ENCODE measurements at regions not wholly inside any gene's neighbourhood (a gene's known extent, or its start where the extent isn't known, plus 50 kb on each side); places are given as distances from the start of the nearest gene placed in this dataset.
"Not testable (repeated sequence)": the region's sequence is repeated elsewhere in the genome, so short reads cannot be mapped to it uniquely, and the experiment has no call there.

DNA sequence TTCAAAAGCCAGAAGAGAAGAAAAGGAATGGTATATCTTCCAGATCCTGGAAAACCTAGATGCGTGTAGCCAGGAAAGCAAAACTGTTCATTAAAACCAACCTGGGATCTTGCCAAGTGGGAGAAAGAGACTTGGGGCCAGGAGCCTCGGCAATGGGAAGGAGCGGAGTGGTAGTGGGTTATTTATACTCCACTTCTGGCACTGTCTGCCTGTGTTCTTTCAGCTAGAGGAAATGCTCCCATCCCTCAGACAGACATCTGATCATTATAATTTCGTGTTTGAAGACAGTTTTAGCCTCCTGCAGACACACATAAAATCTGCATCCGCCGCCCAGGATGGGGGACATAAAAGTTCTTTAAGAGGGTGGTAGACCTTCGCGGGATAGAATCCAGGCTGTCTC is 421.6 kb downstream of the RPS24 start:
- no peak for DNase-seq (ENCODE audit: low spot score)

DNA sequence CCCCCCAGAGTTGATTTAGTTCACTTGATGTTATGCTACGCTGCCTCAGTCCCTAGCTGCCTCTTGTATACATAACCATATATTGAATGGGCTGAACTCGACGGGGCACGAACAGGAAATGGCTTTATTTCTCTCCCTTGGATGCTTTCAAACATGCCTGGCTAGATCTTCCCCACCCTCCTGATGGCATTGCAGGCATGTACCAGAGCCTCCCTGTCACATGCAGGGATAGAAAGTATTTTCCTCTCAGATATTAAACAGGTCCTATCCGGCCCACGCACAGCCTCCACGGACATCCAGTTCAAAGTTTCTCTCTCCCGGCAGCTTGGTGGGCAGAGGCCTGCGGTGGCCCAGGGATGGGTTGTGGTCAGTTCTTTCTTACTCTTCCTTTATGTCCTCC is 422.1 kb downstream of the RPS24 start:
- DNase-seq (ENCODE audit: low spot score) = no peak

DNA sequence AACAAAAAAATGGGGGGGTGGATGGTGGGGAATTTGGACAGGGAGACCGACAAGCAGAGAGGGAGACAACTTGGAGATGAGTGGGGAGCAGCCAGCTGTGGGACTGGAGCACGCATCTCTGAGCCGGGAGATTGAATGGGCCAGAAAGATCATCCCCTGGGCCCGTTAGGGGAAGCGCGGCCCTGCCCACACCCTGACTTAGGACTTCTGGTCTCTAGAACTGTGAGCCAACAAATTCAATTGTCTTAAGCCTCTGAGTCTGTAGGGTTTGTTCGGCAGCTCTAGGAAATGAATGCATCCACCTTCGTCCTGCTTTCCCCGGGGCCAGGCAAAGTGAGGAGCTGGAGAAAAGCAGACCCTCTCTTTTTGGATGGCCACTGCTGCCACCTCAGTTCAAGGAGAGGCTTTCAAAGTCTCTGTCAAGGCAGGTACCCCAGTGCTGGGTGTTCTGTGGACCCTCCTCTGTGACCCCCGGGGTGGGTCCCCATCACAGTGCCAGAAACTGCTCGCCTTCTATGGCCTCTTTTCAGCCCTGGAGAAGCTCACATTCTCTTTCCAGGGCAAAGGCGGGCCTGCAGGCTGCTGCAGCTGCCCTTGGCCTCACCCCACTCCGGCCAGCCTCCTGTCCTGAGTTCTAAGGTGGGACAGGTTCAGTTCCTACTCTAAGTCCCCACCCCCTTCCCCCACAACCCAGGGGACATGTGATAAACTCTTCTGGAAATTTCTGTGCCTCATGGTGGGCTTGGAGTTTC is 423.2 kb downstream of the RPS24 start:
- no peak for DNase-seq (ENCODE audit: low spot score)

DNA sequence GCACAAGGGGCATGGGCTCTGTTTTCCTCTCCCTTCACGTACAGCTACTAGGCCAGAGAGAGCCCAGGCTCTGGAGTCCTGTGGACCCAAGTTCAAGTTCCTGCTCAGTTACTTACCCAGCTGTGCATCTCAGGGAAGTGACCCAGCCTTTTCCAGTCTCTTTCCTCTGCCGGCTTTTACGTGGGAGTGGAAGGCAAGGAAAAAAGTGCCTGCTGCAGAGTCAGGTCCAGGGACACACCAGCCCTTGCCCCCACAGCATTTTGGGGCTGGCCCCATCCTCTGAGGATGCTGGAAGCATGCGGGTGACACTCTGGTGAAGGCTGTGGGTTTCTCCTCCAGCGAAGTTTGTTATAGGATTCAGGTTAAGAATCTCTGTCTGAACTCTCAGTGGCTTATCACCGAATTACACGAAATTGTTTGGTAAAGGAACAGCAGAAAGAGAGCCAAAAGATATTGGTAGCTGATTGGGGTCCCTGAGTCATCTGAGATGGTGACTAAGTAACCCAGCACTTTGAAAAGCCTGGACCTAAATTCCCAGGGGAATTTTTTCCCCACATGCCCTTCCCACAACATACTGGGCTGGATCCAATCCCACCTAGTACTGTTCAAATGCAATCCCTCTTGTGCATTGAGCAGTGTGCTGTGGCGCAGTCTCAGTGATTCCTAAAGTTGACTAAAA is 424.3 kb downstream of the RPS24 start:
- peak; percentile 87 for DNase-seq (ENCODE audit: low spot score)

DNA sequence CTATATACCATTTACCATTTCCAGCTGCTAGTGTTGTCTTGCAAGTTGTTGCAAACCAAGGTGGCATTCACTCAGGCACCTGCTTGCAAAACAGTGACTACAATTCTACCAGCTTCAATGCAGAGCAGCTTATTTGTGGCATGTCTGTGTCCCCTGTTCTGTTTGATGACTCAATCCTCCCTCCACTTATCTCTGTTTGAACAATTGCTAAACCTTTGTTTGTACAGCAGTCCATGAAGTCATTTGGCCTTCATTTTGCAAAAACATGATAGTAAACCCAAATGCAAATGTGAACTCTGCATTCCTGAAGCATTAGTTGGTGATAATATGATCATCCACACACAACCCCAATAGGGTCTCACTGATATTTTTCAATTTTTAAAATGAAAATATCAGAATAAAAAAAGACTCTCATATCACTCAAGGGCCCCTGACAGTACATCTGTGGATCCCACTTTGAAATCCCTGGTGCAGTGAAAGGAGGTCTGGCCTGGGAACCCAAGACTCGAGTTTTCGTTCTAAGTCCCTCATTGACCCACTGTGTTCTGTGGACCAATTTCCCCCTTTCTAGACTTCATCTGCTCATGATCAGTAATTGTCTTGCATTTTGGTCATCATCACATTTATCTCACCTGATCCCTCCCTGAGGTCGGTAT is 425.4 kb downstream of the RPS24 start:
- peak; percentile 87 for DNase-seq (ENCODE audit: low spot score)

DNA sequence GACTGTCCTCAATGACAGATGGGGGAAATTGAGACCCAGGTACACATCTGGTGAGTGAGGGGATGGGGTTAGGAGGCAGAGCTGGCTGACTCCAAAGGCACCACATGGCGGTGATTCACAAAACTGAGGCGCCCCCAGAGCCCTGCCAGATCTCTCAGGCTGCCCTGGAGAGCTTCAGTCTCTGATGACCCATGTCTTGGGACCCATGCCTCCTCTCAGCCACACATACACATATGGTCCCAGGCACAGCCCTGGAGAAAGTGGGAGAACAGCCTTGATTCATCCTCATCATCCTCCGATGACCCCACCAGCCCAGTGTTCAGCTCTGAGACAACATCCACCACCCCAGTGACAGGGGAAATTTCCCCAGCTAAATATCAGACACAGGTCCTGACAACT is 426.0 kb downstream of the RPS24 start:
- DNase-seq (ENCODE audit: low spot score) = no peak

DNA sequence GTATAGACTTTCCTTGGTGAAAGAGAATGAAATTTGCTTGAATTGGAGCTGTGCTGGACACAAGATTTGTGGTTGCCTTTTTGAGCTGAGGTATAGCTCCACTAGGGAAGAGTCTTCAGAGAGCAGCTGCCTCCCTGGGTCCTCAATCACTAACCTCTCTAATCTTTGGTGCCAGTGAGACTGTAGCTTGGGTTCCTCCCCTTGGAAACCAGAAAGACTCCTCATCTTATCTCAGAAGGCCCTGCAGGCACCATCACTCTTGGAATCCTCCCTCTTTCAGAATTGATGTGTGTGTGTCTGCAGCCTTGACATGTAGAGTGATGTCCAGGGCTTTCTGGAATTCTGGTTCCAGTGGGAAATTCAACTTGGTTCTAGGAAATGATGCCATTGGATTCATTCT is 426.5 kb downstream of the RPS24 start:
- DNase-seq (ENCODE audit: low spot score) = no peak

DNA sequence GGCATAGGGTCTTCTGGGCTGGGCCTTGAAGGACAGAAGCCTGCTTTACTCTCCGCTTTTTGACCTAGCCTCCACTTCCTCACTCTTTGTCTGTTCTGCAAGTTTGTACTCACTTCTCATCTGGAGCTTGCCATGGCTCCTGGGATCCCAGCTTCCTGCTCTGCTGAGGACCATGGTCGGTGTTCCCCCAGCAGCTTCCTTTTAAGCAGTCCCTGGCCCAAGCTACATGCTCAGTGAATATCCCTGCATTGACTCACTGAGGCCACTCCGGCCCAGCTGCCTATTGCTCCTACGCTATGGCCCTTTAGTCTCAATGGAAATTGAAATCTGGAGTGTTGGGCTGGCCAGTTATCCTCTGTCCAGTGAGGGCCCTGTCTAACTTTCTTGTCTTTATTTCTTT is 427.7 kb downstream of the RPS24 start:
- no peak for DNase-seq (ENCODE audit: low spot score)

DNA sequence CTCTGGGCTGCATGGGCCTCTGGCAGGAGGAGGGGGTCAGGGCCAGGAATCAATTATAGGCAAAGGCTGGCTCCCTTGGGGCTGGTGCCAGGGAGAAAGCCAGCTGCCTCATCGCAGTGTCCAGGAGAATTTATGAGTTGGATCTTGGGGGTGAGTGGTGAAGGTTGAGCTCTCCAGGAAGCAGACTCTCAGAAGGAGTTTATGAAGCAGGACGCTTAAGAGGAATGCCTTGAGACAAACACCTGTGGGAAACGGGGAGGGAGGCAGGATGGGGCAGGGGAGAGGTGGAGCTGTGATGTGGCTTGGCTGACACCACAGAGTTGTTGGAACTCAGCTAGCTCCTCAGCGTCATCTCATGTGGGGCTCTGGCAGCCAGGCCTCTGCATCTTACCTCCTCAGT is 428.5 kb downstream of the RPS24 start:
- no peak for DNase-seq (ENCODE audit: low spot score)

DNA sequence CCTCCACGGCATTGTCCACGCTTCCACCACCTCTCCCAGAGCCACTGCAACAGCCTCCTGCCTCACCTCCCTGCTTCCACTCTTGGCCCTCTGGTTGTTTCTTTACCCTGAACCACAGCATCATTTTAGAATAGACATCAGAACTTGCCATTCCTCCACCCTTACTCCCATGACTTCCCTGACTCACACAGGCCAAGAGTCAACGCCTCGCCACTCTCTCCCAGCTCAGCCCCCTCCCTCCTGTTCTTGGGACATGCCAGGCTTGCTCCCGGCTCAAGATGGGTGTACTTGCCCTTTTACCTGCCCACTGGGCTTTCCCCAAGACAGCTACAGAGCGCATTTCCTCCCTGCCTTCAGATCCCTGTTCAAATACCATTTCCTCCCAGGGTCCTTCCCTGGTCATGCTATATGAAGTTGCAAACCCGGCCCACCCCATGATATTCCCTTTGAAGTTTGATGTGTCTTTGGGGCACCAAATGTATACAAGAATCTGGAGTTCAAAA is 429.1 kb downstream of the RPS24 start:
- no peak for DNase-seq (ENCODE audit: low spot score)

DNA sequence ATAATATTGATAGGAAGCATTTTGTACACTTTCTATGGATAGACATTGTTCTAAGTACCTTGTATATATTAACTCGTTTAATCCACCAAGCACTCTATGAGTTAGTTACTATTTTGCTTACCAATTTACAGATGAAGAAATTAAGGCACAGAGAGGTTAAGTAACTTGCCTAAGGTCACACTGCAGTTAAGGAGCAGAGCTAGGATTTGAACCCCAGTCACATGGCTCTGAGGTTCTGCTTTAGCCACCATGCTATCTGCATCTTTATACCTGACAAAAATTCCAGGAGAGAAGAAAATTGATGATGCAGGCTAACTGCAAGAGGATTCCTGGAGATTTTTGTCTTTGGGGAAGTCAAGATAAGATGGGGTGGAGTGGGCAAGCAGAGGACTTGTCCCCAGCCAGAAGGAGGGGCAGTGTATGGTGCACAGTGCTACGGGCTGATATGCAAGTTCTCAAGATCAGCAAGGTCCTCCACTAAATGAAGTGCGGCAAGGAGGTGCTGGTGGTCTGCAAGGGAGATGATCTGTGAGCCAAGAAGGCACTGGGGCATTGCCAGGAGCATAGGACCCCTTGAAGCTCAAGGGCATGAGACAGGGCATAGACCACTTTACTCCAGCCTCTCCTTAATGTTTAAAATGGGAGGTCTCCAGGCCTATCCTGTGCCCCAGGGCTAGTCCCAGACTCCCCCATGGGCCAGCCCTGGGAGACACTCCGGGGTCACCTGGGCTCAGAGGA is 430.6 kb downstream of the RPS24 start:
- DNase-seq (ENCODE audit: low spot score) = no peak

DNA sequence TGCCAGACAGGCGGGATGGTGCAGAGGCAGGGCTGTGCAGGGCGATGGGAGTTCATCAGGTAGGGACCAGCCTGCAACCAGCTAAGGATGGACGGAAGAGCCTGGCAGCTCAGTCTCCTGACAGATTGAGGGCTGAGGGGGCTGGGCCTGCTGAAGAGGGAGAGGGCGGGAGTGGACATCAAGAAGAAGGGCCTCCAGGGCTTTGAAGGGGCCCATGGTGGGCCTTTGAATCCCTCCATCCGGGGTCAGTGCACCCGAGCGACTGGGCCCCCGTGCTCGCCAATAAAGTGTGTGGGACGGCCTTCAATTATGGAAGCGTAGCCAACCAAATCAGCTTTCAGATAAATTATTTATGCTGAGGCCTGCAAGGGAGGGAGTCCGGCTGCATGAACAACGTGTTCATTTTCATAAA is 431.2 kb downstream of the RPS24 start:
- DNase-seq (ENCODE audit: low spot score) = no peak

DNA sequence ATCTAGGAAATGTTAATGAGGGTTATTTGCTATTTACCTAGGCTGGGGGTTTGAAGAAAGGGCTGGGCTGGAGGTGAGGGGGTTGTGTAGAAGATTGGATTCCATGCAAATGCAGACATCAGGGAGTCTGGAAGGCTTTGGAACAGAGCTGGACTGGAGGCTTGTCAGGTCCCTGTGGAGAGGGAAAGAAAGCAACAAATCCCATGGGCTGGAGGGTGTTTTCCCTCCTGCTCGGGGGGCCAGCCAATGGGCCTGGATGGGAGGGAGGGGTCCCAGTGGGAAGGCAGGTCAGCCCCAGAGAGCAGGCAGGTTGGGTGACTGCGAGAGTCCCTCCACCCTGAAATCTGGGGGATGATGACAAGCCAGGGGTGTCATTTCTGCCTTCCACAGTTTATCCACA is 431.8 kb downstream of the RPS24 start:
- DNase-seq (ENCODE audit: low spot score) = no peak

DNA sequence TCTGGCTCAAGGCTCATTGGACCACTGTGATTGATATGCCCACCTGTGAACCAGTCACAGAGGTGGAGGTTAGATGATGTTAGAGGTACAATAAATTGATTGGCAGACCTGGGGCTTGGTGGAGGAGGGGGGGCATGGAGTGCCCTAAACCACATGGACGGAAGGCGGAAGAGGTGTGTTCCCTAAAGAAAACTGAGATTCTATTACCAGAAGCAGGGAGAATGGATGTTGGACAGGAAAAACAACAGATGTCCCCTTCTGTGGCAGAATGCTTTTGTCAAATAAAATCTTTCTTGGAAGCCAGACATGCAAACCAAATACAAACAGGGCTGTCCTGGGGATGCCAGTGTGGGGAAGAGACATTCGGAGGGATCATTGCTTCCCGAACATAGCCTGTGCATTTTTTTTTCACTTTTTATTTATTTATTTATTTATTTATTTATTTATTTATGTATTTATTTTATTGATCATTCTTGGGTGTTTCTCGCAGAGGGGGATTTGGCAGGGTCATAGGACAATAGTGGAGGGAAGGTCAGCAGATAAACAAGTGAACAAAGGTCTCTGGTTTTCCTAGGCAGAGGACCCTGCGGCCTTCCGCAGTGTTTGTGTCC is 433.9 kb downstream of the RPS24 start:
- DNase-seq (ENCODE audit: low spot score) = no peak

DNA sequence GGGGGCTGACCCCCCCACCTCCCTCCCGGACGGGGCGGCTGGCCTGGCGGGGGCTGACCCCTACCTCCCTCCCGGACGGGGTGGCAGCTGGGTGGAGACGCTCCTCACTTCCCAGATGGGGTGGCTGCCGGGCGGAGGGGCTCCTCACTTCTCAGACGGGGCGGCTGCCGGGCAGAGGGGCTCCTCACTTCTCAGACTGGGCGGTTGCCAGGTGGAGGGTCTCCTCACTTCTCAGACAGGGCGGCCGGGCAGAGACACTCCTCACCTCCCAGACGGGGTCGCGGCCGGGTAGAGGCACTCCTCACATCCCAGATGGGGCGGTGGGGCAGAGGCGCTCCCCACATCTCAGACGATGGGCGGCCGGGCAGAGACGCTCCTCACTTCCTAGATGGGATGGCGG is 435.1 kb downstream of the RPS24 start:
- not testable (repeated sequence) for DNase-seq (ENCODE audit: low spot score)

DNA sequence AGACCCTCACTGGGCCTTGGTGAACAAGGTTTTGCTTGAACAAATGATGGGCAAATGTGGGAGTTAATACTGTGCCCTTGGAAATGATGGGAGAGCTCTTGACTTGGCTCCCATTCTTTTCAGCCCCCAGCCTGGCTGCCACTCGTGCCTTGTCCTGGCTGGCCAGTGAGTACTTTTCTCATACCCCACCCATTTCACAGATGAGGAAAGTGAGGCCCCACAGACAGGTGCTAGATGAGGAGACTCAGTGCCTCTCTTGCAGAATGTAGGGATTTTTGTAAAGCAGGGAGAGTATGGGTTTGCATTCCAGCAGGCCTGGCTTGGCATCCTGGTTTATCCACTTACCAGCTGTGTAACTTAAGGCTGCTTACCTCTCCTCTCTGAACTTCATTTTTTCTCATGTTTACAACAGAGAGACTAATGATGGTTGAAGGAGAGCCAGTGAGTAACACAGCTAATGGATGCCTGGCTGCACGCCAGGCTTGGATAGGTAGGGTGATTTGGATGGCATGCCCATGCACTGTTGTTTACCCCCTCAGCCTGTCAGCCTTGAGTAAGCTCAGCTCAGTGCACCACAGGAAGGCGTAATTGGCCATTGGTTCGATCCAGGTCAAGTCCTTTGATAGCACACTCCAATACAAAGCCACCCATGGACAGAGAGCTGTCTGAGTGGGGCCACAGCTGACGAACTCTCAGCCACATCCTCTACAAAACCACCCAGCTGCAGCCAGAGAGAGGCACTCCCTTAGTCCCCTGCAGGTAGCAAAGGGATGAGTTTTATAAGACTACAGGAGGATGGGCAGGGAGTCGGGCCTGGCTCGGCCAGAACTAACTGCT is 436.8 kb downstream of the RPS24 start:
- DNase-seq (ENCODE audit: low spot score) = peak; percentile 27

DNA sequence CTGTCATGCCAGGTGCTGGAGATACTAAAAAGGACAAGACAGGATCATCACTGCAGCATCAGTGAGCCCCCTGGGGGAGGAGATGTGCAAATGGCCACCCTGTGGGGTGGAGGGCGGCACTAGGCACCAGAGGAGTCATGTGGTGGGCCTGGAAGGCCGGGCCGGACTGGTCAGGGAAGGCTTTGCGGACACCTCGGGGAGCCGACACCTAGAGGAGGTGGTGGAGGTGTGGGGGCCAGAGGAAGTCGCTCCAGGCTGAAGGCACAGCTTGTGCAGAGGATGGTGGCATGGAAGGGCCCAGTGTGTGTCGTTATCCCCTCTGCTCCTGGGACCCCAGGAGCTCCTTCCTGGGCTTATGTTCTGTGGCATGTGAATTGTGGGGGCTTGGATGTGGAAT is 437.7 kb downstream of the RPS24 start:
- no peak for DNase-seq (ENCODE audit: low spot score)

DNA sequence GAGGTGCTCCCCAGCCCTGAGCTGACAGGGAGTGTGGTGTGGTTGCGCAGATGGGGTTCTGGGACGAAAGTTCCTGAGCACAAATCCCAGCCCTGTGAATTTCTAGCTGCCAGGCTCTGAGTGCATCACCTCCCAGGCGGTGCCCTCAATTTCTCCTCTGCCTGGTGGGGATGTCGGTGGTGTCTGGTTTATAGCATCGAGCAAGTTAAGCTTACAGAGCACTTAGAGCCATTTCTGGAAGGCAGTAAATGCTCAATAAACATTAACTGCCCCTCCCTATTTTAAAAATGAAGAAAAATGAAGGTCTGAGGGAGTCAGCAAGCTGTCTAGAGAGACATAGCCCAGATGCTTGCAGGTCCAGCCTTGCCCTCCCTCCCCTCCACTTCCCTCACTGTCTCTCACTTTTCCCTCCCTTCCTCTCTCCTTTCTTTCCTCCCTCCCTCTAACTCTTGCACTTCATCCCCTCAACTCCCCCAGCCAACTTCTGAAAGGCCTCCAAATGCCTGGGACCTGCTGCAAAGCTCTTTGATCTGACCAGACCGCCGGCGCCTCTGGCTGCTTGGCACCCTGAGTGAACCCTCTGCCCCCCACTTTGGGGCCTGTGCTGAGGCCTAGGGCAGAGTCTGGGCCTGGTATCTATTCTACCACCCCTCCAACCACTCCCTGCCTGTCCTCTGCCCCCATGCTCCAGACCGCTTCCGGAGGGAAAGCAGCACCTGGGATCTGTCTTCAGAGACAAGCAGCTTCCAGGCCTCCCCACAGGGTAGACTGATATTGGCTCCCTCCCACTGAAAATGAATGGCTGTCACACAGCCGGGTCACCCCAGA is 438.3 kb downstream of the RPS24 start:
- no peak for DNase-seq (ENCODE audit: low spot score)

DNA sequence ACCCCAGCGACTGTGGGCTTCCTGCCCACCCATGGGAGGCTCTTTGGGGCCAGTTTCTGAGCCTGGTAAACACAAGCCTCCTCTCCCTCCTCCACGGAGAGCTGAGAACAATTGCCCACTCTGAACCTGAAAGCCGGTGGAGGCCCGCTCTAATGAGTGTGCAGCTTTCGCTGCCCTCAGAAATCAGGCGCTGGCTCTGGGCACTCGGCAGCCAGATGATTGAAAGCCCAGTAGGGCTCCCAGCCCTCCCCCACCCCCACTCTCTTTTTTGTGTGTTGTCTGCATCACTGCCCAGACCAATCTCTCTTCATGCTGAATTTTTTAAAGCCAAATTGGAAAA is 438.9 kb downstream of the RPS24 start:
- no peak for DNase-seq (ENCODE audit: low spot score)

DNA sequence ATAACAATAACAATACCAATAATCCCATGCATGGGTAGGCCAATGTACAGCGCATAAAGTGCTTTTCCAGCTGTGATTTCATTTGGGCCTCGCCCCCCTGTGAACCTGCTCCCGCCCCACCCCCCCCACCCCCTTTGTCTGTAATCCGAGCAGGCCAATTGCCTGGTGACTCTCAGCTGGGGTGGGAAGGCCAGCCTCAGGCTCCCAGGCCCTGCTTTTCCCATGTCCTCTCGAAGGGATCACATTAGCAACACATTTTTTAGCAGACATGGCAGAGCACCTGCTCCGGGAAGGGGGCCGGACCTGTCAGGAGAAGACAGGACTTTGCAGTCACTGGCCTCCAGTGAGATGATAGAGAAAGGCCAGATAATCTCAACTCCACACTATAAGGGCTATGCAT is 439.3 kb downstream of the RPS24 start:
- no peak for DNase-seq (ENCODE audit: low spot score)

Data from A172 (cell line).